Fibroblast of skin of scalp (primary cell): ENCODE measurements at regions not wholly inside any gene's neighbourhood (a gene's known extent, or its start where the extent isn't known, plus 50 kb on each side); places are given as distances from the start of the nearest gene placed in this dataset.

Experiments
- DNase-seq: peaks from one replicate; pipeline ENCODE4 v3.0.0-alpha.2; 2013

DNA sequence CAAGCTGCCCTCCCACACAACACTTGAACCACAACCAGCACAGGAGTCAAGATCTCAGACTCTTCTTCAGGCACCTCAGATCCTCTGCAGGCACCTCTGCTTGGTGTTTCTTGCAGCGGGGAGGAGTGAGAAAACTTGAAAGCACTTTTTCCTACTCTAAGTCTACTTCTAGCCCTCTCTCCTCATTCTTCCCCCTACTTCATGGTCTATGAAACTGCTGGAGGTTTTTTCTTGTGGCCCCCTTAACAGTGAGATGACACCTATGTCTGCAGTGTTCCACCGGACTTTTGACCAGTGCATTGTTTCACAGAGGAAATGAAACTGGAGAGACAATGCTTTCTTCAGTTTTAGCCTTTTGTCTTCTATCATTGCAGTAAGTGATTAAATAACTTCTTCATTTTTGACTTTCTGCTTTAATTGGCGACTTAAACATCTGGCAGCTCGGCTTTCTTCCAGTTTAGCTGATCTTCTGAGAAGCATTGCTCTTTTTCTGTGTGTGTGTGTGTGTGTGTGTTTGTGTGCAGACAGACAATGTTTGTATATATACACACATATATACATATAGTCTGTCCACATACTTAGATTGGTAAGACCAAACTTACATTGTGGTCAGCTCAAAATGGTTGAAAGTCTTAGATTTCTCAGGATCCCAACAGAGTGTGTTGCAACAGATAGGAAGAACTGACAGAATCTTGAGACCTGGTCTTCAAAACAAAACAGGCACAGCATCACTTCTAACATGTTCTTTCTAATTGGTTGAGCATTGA, 1474.0 kb upstream of the TMEFF2 start:
- DNase-seq = no peak

DNA sequence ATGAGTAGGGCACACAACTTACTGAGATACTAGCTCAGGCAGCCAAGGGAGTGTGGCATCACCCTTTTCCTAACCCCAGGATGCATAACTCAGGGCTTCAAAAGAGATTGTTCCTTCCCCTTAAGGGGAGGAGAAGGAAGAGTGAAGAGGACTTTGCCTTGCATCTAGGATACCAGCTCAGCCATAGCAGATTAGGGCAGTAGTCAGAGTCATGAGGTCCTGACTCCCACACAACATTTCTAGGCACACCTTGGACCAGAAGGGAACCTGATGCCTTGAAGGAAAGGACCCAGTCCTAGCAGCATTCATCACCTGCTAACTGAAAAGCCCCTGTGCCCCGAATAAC, 1433.2 kb upstream of the TMEFF2 start:
- no peak for DNase-seq

DNA sequence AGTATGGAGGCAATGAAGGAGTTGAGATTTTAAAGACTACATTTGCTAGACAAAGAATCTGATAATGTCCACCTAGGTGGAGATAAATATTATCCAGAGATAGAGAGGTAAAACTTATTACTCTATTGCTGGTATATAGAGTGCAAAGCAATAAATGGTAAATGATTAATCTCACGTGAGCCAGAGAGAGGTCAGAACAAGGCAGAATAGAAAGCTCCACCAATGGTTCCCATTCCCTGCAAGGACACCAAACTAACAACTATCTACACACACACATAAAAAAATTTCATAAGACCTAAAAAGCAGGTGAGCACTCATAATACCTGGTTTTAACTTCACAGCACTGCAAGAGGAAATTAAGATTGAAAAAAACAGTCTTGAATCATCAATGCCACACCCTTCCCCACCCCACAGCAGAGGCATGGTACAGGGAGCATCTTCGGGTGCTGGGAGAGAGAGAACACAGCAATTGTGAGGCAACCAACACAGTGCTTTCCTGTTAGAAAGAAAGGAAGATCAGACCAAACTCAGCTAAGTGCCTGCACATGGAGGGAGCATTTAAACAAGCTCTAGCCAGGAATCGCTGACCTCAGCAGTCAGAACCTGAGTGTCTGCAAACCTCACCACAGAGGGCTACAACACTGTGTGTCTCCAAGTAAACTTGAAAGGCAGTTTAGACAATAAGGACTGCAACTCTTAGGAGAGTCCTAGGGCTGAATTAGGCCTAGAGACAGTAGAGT, 1432.6 kb upstream of the TMEFF2 start:
- DNase-seq = no peak

DNA sequence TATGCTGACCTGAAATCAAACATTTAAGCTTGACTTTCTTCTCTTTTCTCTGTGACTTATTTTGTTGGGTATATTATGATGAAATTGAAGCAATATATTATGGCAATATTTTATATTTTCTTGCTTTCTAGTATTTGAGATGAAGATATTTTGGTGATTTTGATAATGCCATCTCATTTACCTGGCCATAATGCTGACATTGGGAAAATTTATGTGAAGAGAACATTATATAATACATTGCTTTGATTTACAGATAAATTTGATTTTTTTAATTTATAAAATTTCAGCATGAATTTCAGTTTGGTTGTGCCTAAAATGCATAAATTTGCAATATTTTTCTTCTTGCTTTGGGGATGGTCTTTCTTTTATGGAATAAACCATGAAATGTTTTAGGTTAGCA, 1413.7 kb upstream of the TMEFF2 start:
- no peak for DNase-seq

DNA sequence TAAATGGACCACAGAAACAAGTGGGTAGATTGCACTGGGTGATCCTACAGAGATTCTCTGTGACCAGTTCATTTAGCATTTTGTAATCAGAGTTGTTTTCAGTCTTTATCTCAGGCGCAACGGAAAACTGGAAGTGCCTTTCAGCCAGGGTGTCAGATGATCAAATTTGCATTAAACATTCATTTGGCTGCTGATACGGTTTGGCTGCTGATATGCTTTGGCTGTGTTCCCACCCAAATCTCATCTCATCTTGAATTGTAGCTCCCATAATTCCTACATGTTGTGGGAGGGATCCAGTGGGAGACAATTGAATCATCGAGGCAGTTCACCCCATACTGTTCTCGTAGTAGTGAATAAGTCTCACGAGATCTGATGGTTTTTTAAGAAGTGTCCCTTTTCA, 1396.1 kb upstream of the TMEFF2 start:
- no peak for DNase-seq

DNA sequence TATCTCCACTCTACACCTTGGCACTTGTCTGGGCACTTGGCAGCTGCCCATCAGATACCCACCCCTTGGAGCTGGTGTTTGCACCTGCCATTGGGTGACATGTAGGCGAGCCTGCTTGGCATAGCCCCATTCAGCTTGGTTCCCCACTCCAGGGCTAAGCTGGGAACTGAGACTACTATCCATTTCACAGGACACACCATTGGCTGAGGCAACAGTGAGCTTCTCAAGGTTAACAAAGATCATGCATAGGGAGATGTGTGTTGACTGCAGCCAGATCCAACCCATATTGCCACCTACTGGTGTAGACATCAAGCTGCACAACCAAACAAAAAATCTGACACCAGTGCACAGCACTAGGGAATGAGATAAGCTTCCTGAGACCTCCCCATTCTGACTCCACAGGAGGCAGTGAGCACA, 1389.8 kb upstream of the TMEFF2 start:
- peak; percentile 41 for DNase-seq

DNA sequence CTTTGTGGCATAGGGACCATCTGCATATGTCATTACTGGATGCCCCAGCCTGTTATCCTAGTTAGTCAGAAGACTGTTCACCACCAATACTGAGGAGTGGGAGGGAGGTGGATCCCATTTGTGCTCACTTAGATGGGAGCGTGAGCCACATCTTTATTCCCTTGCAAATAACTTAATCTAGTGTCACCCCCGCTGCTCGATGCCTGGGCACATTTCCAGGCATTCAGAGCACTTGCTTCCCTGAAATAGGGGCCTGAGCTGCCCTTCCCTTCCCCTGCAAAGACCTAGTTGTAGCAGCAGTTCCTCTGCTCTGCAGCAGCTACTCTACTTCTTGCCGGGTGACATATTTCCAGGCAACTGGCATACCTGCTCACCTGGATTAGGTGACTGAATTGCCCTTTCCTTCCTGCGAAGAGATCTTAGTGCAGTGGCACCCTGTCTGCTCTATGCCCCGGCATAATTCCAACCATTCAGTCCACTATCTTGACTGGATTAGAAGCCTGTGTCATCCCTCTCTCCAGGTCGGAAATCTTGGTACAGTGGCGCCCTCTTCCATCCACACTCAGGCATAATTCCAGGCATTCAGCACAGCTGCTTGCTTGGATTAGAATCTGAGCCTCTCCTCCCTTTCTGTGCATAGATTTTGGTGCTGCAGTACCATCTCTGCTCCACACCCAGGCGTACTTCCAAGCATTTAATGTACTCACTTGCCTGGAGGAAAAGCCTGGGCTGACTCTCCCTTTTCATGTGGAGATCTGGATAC, 1389.1 kb upstream of the TMEFF2 start:
- peak; percentile 6 for DNase-seq

DNA sequence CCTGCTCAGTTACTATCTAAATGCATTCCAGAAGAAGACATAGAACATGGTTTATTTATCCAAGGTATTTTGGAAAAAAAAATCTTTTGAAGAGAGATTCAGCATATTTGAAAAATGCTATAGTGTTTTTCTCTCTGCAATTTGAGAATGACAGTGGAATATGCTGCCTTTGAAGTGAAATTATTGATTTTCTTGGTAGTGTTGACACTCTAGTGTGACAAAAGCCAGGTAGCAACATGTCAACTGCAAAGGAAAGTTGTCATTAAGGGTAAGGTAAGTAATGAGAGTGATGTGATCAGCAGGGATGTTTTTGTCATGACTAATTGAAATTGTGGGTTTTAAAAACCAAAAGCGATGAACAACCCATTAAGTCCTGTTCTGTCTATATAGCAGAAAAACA, 1387.1 kb upstream of the TMEFF2 start:
- DNase-seq = no peak

DNA sequence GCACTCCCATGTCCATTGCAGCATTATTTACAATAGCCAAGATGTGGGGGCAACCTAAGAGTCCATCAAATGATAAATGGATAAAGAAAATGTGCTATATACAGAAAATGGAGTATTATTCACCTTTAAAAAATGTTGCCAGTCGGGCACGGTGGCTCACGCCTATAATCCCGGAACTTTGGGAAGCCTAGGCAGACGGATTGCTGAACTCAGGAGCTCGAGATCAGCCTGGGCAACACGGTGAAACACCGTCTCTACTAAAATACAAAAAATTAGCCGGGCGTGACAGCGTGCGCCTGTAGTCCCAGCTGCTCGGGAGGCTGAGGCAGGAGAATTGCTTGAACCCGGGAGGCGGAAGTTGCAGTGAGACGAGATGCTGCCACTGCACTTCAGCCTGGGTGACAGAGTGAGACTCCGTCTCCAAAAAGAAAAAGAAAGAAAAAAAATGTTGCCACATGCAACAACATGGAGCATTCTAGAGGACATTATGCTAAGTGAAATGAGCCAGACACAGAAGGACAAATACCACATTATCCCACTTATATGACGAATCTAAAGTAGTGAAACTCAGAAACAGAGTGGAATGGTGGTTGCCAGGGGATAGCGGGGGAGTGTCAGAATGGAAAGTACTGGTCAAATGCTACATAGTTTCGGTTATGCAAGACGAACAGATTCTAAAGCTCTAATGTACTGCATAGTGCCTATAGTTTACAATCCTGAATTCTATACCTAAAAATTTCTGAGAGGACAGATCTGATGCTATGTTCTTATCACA, 1385.6 kb upstream of the TMEFF2 start:
- no peak for DNase-seq

DNA sequence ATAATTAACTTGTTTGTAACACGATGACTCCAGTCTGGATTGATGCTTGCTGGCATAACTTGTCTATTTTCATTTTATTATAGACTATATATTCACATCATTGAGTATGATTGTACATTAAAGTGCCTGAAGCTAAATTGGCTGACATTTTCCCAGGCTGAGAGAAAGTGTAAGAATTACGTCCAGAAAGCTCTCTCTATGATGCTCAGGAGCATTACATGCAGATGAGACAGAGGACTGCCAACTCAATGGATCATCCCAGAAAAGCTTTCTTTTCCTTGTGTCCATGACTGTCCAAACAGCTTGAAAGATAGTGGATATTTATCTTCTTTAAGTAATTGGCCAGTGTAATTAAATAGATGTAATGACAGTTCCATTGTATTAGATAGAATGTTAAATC, 1372.2 kb upstream of the TMEFF2 start:
- DNase-seq = no peak

DNA sequence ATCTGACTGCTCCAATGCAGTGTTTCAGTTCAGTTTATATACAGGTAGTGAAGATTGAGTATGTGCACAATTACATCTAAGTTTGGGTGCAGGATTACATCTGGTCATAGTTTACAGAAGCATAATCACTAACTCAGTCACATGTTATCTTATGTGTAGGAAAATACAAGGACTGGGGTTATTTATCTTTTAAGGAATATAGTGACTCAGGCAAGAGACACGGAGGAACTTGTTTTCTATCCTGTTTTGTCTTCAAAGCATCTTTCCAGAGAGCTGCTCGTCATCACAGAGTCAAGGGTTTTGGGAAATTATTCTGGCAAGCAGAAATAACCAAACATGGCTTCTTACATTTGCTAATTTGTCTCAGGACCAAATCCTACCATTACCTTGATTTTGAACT, 1371.5 kb upstream of the TMEFF2 start:
- DNase-seq = no peak

DNA sequence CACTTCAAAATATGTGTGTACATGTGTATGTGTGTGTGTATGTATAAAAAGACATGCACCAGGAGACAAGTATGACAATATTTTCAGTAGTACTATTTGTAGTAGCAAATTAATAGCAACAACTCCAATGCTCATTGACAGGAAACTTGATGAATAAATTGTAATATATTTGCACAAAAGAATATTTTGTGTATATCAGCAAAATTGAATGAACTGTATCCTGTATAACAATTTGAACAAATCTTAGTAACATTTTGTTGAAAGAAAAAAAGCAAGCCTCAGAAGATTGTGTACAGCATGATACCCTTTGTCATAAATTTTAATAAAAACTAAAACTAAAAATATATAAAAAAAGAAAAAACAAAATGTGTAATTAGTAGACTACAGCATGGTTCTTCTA, 1367.3 kb upstream of the TMEFF2 start:
- DNase-seq = no peak

DNA sequence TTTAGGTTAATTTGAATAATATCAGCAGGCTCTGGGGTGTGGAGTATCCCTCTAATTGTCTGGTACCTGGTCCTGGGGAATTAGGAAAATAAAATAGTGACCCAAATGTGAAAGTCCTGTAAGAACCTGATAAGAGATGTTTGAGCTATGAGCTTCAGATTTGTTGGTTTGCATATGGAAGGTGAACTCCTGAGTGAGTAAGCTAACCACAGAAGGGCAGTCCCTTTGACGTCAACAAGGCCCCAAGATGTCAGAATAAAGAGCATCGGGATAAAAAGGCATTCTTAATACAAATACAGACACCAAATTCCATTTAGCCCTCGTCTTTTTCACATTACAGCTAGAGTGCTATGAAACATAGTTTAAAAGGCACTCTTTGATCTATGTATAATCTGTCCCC, 1366.3 kb upstream of the TMEFF2 start:
- no peak for DNase-seq

DNA sequence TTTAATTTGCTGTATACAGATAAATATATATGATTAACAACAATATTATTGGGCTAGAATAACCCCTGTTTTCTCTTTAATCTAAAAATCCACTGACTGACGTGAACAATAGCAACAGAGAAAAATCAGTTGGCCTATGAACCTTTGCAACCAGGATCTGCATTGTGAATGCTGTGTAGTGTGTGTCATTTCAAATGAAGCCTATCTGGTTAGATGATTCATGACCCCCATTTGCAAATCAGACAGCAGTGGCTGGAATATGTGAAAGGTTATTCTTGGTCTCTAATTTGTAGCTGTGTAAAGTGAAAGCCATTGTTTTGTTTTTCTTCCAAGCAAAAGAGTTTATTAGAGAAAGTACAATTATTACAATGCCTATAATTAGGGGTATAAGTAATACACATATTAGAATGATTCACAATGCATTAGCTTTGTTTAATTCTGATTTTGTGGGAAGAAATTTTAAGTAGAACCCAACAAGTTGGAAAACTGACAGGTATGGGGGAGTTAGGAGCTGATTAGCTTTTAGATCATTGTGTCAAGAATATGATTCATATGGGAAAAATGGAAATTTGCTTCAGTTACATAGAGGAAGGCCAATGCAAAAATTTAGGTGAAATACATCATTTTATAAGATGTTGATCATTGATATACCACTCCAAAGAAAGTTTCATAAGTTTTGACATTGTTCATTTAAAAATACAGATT, 1362.2 kb upstream of the TMEFF2 start:
- peak; percentile 1 for DNase-seq

DNA sequence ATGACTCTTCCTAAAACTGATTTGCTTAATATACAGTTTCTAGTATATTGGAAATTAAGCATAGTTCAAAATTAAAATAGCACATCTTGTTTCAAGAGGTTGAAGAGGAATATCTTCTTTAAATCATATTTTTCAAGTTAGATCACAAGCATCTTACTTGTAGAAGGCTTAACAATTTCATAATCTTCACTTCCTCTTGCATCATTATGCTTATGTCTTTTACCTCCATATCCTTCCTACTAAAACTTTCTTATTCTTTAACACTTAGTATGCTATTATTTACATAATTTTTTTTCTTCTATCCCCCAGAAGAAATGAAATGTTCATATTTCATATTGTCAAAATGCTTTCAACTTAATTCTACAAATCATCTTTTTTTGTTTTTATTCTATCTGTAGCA, 1354.9 kb upstream of the TMEFF2 start:
- no peak for DNase-seq

DNA sequence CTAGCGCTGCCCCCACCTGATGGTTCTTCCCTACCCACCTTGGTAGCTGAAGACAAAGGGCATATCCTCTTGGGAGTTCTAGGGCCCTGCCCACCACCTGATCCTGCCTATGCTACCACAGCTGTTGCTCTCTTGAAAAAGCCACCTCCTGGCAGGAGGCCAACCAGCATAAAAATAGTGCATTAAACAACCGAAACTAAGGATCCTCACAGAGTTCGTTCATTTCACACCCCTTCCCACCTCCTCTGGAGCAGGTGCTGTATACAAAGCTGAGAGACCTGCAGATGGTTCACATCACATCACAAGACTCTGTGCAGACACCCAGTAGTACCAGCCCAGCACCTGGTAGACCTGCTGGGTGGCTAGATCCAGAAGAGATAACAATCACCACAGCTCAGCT, 1348.0 kb upstream of the TMEFF2 start:
- DNase-seq = no peak

DNA sequence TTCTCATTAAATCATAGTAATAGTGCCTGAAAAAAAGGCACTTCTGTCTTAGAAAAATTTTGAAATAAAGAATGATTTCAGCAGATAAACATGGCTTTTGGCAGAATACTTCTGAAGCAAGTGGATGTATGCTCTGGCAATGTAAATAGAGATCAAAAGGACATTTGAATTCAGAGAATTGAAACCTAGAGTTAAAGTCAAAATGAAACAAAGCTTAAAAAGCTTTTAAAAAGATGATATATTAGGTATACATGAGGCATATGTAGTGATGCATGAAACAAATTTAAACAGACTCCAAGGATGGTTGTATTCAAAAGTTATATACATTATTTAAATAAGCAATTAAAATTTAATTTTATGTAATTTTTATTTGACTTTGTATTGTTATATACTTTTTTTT, 1344.5 kb upstream of the TMEFF2 start:
- no peak for DNase-seq

DNA sequence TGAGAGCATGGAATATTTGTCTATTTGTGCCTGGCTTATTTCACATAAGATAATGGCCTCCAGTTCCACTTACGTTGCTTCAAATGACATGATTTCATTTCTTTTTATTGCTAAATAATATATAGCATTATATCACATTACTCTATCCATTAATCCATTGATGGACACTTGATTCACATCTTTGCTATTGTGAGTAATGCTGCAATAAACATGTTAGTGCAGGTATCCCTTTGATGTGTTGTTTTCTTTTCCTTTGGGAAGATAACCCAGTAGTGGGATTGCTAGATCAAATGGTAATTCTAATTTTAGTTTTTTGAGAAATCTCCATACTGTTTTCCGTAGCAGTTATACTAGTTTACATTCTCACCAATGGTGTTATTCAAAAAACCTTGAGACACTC, 1343.3 kb upstream of the TMEFF2 start:
- DNase-seq = no peak

DNA sequence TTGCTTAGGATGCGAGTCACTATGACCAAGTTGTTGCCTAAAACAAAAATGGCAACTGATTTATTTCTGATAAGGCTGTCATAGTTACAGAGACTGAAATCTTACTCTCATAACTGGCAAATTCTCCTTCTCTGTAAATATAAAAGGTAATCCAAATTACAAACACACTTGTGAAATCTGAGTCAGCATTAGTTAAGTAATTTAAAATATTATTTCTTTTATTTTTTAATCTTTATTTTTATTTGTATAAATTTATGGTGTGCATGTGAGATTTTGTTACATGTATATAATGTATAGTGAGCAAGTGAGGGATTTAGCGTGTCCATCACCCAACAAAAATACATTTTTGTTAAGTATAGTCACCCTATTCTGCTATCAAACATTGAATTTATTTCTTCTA, 1342.8 kb upstream of the TMEFF2 start:
- DNase-seq = no peak

DNA sequence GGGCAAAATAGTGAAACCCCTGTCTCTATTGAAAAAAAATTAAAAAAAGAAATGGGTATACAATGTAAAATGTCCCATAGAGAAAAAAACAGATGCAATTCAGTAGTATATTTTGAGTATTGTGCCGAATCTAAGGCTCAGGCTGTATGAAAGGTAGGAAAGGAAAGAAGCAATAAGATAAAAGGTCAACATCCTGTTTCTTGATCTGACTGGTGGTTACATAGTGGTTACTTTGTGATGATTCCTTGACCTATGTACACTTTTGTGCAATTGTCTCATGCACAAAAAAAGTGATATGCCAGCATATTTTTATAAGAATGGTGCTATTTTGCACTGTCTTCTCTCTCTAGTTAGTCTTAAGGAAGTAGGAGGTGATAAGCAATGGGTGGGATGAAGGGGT, 1333.7 kb upstream of the TMEFF2 start:
- no peak for DNase-seq

DNA sequence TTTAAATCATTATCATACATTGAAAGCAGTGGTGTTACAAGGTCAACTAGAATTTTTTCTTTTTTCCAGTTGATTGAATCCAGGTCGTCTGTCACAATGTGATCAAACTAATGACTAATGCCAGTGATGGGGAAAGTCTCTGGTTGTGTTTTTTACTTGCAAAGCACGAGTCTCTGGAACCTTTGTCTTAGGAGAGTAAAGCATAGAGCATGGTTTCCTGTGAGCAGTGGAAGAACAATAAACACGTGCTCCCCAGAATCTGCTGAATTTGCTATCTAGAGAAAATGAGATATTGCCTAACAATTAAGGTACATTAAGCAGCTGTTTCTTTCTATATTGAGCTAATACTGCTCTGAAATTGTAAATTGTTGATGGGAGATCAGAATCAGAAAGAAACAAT, 1332.4 kb upstream of the TMEFF2 start:
- DNase-seq = no peak

DNA sequence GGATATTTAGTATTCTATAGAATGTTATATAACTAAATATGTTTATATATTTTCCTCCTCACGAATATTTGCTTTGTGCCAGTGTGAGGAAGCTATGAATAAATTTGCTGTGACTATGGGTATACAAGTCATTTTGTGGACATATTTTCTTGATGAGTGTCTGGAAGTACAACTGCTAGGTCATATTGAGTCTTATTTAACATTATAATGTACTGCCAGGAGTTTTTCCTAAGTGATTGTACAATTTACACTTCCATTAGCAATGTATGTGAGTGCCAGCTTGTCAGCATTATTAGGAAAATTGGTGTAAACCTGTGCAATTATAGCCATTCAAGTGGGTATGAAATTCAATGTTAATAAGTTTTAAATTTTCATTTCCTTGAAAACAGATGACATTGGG, 1328.9 kb upstream of the TMEFF2 start:
- peak; percentile 5 for DNase-seq
